Esophagus squamous epithelium (tissue), 5 donors: ENCODE measurements at regions not wholly inside any gene's neighbourhood (a gene's known extent, or its start where the extent isn't known, plus 50 kb on each side); places are given as distances from the start of the nearest gene placed in this dataset.

Experiments
- DNase-seq: peaks from one replicate; lab custom pipeline; 2025; lab: John Stamatoyannopoulos, UW
- H3K27ac ChIP-seq, 4 donors: fragments of 200-600 bp; sonication (generic); one replicate each; pipeline ENCODE4 v1.5.1; 2016 to 2019; ENCODE audit warnings: mild to moderate bottlenecking in 1 of 4
- H3K27me3 ChIP-seq, 4 donors: fragments of 200-600 bp; sonication (generic); 1 replicate in 3 of 4; 2 replicates in 1 of 4; pipeline versions ENCODE4 v1.5.1 to v1.6.0; 2017 to 2021; ENCODE audit warnings: antibody characterized with exemption in 1 of 4
- H3K36me3 ChIP-seq, 3 donors: fragments of 200-600 bp; sonication (generic); one replicate each; pipeline ENCODE4 v1.5.1; 2016 to 2019
- H3K4me1 ChIP-seq, 3 donors: fragments of 200-600 bp; sonication (generic); one replicate each; pipeline ENCODE4 v1.5.1; 2017 to 2019
- H3K4me3 ChIP-seq, 4 donors: fragments of 200-600 bp; sonication (generic); 1 replicate in 3 of 4; 2 replicates in 1 of 4; pipeline ENCODE4 v1.5.1; 2016 to 2019; ENCODE audit warnings: mild to moderate bottlenecking in 2 of 4, moderate library complexity in 1 of 4
- H3K9me3 ChIP-seq, 3 donors: fragments of 200-600 bp; sonication (generic); one replicate each; pipeline ENCODE4 v1.5.1; 2016 to 2019
- CTCF ChIP-seq, 6 experiments: fragments of 450-650 bp in 4 of 6; fragments of 200-600 bp in 2 of 6; sonication (generic) in 2 of 6; IDR thresholded peaks; one replicate each; pipeline ENCODE4 v1.5.1; 2016 to 2019; ENCODE audit warnings: antibody characterized with exemption in 6 of 6, mild to moderate bottlenecking in 4 of 6, moderate library complexity in 4 of 6
- POLR2A ChIP-seq, 4 donors: fragments of 450-650 bp; IDR thresholded peaks; one replicate each; pipeline ENCODE4 v1.6.1; 2017; ENCODE audit warnings: antibody characterized with exemption in 4 of 4, mild to moderate bottlenecking in 4 of 4, moderate library complexity in 3 of 4
- WGBS, 2 donors: methylation state at CpG; one replicate each; pipeline ENCODE4 v1.1.5; 2018; 5-methylcytosine and 5-hydroxymethylcytosine counted together
- intact Hi-C: fragments of 100-400 bp; cut with DNase I; formaldehyde crosslinking; loops from one replicate; pipeline ENCODE4 v1.15.0; 2022
- donor health status: DM: yes; HTN: yes; CAD: no.

DNA sequence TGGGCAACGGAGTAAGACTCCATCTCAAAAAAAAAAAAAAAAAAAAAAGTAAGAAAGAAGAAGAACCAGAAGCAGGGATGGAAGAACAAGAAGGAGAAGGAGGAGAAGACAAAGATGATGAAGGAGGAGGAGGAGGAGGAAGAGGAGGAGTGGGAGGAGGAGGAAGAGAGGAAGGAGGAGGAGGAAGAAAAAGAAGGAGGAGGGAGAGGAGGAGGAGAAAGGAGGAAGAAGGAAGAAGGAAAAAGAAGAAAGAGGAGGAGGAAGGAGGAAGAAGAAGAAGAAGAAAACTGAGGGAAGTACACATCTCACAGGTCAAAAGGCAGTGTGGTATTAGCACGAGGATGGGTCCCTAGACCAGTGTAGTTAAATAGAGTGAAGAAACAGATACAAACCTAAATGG, 65.1 kb upstream of the SCAF8 start:
- DNase-seq, result no peak
- 83 to 86% methylated on average over 2 of the region's 2 CpGs for WGBS, 2 donors
- no peak for TF ChIP-seq POLR2A (IDR thresholded peaks at IDR 0.05)
- TF ChIP-seq CTCF (IDR thresholded peaks at IDR 0.05), result no peak
- Histone ChIP-seq H3K27me3 (no peaks in the 10 kb centered on the region), H3K27ac (no peak overlapping the region), H3K4me1 (no peaks in the 10 kb centered on the region), H3K9me3 (no peaks in the 10 kb centered on the region), H3K36me3 (no peaks in the 10 kb centered on the region), H3K4me3 (no peak overlapping the region)
- intact Hi-C loops, result no loop called here

GRCh38 chr6:154672086-154672485, 61.1 kb upstream of the SCAF8 start:
- no peak for DNase-seq
- Histone ChIP-seq H3K4me1 (no peaks in the 10 kb centered on the region), H3K4me3 (no peak overlapping the region), H3K36me3 (no peaks in the 10 kb centered on the region), H3K9me3 (no peaks in the 10 kb centered on the region), H3K27me3 (no peaks in the 10 kb centered on the region), H3K27ac (no peak overlapping the region)
- TF ChIP-seq CTCF (IDR thresholded peaks at IDR 0.05), result no peak
- TF ChIP-seq POLR2A (IDR thresholded peaks at IDR 0.05), result no peak
- WGBS, 2 donors, result 87 to 95% methylated on average over 4 of the region's 4 CpGs
- intact Hi-C loops, result loop anchor here (10.0 kb wide), 1 partner anchor 133 kb away; no protein-coding TSS in a partner anchor

DNA sequence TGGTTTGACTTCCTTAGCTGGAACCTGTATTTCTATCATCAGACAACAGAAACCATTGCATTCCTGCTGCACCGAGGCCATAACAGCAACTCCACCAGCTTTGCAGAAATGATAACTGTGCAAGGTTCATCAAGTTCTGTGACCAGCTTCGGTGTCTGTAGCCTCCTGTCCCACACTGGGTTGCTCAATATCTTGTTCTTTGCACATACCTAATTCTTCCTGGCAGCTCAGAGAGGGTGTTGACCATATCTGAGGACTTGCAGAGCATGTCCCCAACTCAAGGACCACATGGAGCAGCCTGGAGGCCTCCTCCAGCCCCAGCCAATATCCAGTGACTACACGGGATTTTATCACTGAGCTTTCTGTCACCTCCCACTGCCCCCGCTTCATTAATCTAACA, 59.3 kb upstream of the SCAF8 start:
- H3K27me3 ChIP-seq, result no peaks in the 10 kb centered on the region
- no peak overlapping the region for H3K27ac ChIP-seq
- DNase-seq, result no peak
- H3K4me1 ChIP-seq, result no peaks in the 10 kb centered on the region
- no peak for TF ChIP-seq CTCF (IDR thresholded peaks at IDR 0.05)
- TF ChIP-seq POLR2A (IDR thresholded peaks at IDR 0.05), result no peak
- H3K9me3 ChIP-seq, result no peaks in the 10 kb centered on the region
- no peak overlapping the region for H3K4me3 ChIP-seq
- WGBS, 2 donors, result 67 to 82% methylated on average over 4 of the region's 4 CpGs
- H3K36me3 ChIP-seq, result no peaks in the 10 kb centered on the region
- intact Hi-C loops, result loop anchor here (10.0 kb wide), 1 partner anchor 131 kb away; no protein-coding TSS in a partner anchor

DNA sequence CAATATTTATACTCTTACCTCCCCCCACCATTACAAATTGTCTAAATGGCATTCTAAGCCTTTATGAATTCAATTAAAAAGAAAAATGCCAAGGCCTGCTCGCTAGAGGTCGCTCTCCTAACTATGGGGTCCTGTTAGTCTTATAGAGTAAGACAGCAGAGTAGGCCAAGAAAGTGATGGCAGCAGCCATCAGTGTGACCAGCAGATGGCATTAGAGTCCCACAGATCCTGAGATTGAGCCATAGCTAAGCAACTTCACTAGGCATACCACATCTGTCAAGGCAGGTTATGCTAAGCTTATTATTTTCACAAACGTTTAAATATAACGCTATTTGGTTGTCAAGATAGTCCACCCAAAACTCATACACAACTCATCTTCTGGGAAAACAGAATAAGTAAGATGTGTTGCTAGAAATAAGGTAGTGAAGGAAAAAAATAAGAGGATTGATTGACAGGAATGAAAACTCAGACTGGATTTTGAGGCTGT, 57.6 kb upstream of the SCAF8 start:
- 0% methylated on average over 4 of the region's 4 CpGs for WGBS, 2 donors
- TF ChIP-seq POLR2A (IDR thresholded peaks at IDR 0.05) (no peak), CTCF (IDR thresholded peaks at IDR 0.05) (peak; percentile 90 to 99 (median 98))
- DNase-seq, result peak; percentile 61
- H3K9me3 ChIP-seq, result no peaks in the 10 kb centered on the region
- no peaks in the 10 kb centered on the region for H3K36me3 ChIP-seq
- no peaks in the 10 kb centered on the region for H3K4me1 ChIP-seq
- no peak overlapping the region for H3K27ac ChIP-seq
- no peaks in the 10 kb centered on the region for H3K27me3 ChIP-seq
- intact Hi-C loops, result loop anchor here (10.0 kb wide), 1 partner anchor 129 kb away; no protein-coding TSS in a partner anchor
- no peak overlapping the region for H3K4me3 ChIP-seq

DNA sequence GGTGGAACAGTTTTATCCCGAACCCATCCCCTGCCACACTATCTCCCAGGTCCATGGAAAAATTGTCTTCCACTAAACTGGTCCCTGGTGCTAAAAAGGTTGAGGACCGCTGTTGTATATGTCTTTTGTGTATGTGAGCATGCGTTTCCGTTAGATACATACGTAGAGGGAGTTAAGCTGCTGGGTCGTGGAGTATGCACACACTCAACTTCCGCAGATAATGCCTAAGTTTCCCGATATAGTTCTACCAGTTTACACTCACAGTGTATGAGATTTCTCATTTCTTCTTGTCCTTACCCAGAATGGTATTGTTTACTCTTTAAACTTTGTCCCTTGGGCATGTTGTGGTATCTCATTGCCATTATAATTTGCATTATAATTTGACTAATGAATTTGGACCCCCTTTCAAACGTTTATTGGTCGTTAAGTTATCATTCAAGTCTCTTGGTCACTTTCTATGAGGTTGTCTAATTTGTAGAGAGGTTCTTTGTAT, 50.5 kb upstream of the SCAF8 start:
- DNase-seq, result no peak
- TF ChIP-seq CTCF (IDR thresholded peaks at IDR 0.05) (no peak), POLR2A (IDR thresholded peaks at IDR 0.05) (no peak)

More for the DNA sequence above, 50.5 kb upstream of the SCAF8 start:
- no peaks in the 10 kb centered on the region for H3K27me3 ChIP-seq
- no peaks in the 10 kb centered on the region for H3K9me3 ChIP-seq
- no peak overlapping the region for H3K4me3 ChIP-seq
- H3K36me3 ChIP-seq, result no peaks in the 10 kb centered on the region
- intact Hi-C loops, result no loop called here
- no peaks in the 10 kb centered on the region for H3K4me1 ChIP-seq
- 82 to 85% methylated on average over 10 of the region's 10 CpGs for WGBS, 2 donors
- H3K27ac ChIP-seq, result no peak overlapping the region
